ENCODE measurements at regions not wholly inside any gene's neighbourhood (a gene's known extent, or its start where the extent isn't known, plus 50 kb on each side); places are given as distances from the start of the nearest gene placed in this dataset.

DNA sequence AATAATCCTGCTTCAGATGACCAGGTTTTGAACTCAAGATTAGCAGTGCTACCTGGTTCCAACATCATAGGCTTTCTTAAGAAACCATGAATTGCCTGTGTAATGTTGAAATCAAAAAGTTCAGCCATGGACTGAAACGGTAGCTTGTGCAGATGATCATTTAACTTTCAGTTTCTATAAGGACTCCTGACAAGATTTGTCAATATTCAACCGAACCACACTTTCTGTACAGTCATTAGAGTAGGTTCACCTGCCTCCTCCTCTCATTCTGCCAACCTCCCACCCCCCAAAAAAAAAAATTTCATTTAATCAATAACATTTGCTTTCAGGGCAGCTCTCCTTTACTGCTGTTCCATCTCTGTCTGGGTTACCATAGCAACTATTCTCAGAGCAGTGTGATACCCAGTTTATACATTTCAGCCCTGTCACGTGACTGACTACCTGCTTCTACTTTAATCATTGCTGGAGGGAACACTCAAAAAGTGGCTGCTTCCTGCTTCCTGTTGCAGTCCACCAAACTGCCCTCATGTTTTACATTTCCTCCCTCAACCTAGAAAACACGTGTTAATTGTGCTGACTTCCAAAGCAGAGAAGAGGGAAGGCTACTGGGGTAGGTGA, 275.5 kb downstream of the SS18 start:
- Histone ChIP-seq H3K9me2 (ENCODE audit: insufficient read depth) (no peaks in the 10 kb centered on the region), H2AFZ (no peak overlapping the region), H3F3A (ENCODE audit: insufficient read depth, low read depth) (no peaks in the 10 kb centered on the region), H3K9me3 (ENCODE audit: insufficient read depth, low read depth) (no peaks in the 10 kb centered on the region), H3K79me2 (ENCODE audit: low read depth) (no peaks in the 10 kb centered on the region), H3K4me3 (no peak overlapping the region), H3K4me2 (no peak overlapping the region), H3K4me1 (replicated peaks; ENCODE audit: insufficient read depth) (no peaks in the 10 kb centered on the region), H4K20me1 (ENCODE audit: insufficient read depth) (no peaks in the 10 kb centered on the region), H3K27me3 (ENCODE audit: insufficient read depth, low read depth) (peaks cover 9% of the 10 kb centered on the region; the same call in 1 of the 2 replicates), H3K27ac (no peak overlapping the region), H3K36me3 (ENCODE audit: low read depth) (no peaks in the 10 kb centered on the region)
- no TSS peak for BruUV-seq (replicated peaks)
- no peak for DNase-seq
- ChIA-PET POLR2A (ENCODE audit: unreplicated experiment) (no interaction called here), CTCF (no interaction called here)
- intact Hi-C loops (cut with micrococcal nuclease; ENCODE audit: unreplicated experiment), result no loop called here
- no peak for TF ChIP-seq EZH2 (IDR thresholded peaks at IDR 0.05; ENCODE audit: low read depth)
- TF ChIP-seq, protein P1, sequence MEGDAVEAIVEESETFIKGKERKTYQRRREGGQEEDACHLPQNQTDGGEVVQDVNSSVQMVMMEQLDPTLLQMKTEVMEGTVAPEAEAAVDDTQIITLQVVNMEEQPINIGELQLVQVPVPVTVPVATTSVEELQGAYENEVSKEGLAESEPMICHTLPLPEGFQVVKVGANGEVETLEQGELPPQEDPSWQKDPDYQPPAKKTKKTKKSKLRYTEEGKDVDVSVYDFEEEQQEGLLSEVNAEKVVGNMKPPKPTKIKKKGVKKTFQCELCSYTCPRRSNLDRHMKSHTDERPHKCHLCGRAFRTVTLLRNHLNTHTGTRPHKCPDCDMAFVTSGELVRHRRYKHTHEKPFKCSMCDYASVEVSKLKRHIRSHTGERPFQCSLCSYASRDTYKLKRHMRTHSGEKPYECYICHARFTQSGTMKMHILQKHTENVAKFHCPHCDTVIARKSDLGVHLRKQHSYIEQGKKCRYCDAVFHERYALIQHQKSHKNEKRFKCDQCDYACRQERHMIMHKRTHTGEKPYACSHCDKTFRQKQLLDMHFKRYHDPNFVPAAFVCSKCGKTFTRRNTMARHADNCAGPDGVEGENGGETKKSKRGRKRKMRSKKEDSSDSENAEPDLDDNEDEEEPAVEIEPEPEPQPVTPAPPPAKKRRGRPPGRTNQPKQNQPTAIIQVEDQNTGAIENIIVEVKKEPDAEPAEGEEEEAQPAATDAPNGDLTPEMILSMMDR (conservative IDR thresholded peaks at IDR 0.05), result no peak

DNA sequence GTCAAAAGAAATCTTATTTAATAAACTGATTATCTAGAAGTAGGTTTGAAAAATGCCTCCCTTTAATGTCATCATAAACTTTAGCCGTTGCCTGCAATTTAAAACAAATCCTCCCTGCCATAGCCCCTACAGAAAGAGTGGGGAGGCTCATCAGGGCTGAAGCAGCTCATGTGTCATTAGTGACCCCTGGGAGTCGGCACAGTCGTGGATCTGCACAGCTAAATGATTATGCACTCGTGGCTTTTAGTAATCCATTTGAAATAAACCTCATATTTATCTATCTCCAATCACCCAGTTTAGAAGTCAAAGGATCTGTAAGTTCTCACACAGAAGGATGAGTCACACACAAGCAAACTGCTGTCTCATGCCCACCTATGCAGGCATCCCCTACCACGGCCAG, 277.3 kb downstream of the SS18 start:
- Histone ChIP-seq H3K36me3 (ENCODE audit: low read depth) (no peaks in the 10 kb centered on the region), H3K4me2 (no peak overlapping the region), H3K9me3 (ENCODE audit: insufficient read depth, low read depth) (no peaks in the 10 kb centered on the region), H3K27me3 (ENCODE audit: insufficient read depth, low read depth) (peaks cover 9% of the 10 kb centered on the region; the same call in 1 of the 2 replicates), H3K27ac (no peak overlapping the region), H3K79me2 (ENCODE audit: low read depth) (no peaks in the 10 kb centered on the region), H3K4me3 (no peak overlapping the region), H2AFZ (no peak overlapping the region), H3K4me1 (replicated peaks; ENCODE audit: insufficient read depth) (no peaks in the 10 kb centered on the region), H4K20me1 (ENCODE audit: insufficient read depth) (no peaks in the 10 kb centered on the region), H3F3A (ENCODE audit: insufficient read depth, low read depth) (no peaks in the 10 kb centered on the region), H3K9me2 (ENCODE audit: insufficient read depth) (no peaks in the 10 kb centered on the region)
- TF ChIP-seq, protein P1 (conservative IDR thresholded peaks at IDR 0.05), result no peak
- TF ChIP-seq EZH2 (IDR thresholded peaks at IDR 0.05; ENCODE audit: low read depth), result no peak
- POLR2A ChIA-PET (ENCODE audit: unreplicated experiment), result no interaction called here
- no peak for DNase-seq
- BruUV-seq (replicated peaks), result no TSS peak
- CTCF ChIA-PET, result no interaction called here
- intact Hi-C loops (cut with micrococcal nuclease; ENCODE audit: unreplicated experiment), result no loop called here

DNA sequence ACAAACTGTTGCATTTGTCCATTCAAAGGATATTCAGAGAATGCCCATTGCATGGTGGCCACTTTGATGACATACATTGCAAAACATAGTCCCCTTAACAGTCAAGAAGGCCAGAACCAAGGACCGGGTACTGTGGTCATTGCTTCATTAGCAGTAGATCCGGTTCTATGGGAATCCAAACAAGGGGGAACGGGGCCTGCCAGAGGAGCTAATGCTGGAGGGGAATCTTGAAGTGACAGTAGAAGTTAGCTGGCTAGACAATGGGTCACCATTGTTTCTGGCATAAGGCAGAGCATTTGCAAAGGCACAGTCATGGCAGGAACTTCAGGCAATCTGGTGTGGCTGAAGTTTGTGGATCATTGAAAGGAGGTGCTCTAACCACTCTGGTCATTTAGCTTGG, 279.7 kb downstream of the SS18 start:
- ChIA-PET POLR2A (ENCODE audit: unreplicated experiment) (no interaction called here), CTCF (no interaction called here)
- BruUV-seq (replicated peaks), result no TSS peak
- no peaks in the 10 kb centered on the region for H3F3A ChIP-seq (ENCODE audit: insufficient read depth, low read depth)
- no peaks in the 10 kb centered on the region for H3K9me3 ChIP-seq (ENCODE audit: insufficient read depth, low read depth)
- H4K20me1 ChIP-seq (ENCODE audit: insufficient read depth), result no peaks in the 10 kb centered on the region
- no peaks in the 10 kb centered on the region for H3K27me3 ChIP-seq (ENCODE audit: insufficient read depth, low read depth)
- H3K79me2 ChIP-seq (ENCODE audit: low read depth), result no peaks in the 10 kb centered on the region
- no peak overlapping the region for H2AFZ ChIP-seq
- intact Hi-C loops (cut with micrococcal nuclease; ENCODE audit: unreplicated experiment), result no loop called here
- DNase-seq, result no peak
- no peaks in the 10 kb centered on the region for H3K9me2 ChIP-seq (ENCODE audit: insufficient read depth)
- no peaks in the 10 kb centered on the region for H3K4me1 ChIP-seq (replicated peaks; ENCODE audit: insufficient read depth)
- H3K4me3 ChIP-seq, result no peak overlapping the region
- no peak overlapping the region for H3K27ac ChIP-seq
- TF ChIP-seq EZH2 (IDR thresholded peaks at IDR 0.05; ENCODE audit: low read depth), result no peak
- TF ChIP-seq, protein P1 (conservative IDR thresholded peaks at IDR 0.05), result no peak
- no peaks in the 10 kb centered on the region for H3K36me3 ChIP-seq (ENCODE audit: low read depth)
- no peak overlapping the region for H3K4me2 ChIP-seq

Data from PC-9 (cell line).